ENCODE measurements at regions not wholly inside any gene's neighbourhood (a gene's known extent, or its start where the extent isn't known, plus 50 kb on each side); places are given as distances from the start of the nearest gene placed in this dataset.

- CTCF ChIA-PET: interaction anchor here (0.6 kb wide), 1 partner anchor 222 kb away, joined by 3 read pairs; no protein-coding TSS in a partner anchor
Measured at GRCh38 chr7:84394219-84394618, 199.6 kb upstream of the SEMA3A start.

DNA sequence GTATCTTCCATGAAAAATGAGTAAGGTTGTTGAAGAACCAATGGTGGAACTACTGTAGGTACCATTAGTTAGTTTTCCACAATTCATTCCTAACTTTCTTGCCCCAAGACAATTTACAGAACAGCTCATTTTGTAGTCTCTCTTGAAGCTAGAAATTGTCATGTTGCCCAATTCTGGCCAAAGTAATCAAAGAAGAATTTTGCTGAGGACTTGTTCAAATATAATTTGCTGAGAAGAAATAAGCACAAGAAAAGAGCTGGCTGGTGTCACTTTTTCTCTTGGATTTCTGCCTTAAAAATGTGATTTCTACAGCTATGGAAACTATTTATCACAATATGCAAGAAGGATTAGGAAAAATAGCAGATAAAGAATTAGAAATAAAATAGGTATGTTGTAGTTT lies 199.2 kb upstream of the SEMA3A start:
- Histone ChIP-seq H3K4me3 (ENCODE audit: low read length) (no peak overlapping the region), H3K79me2 (ENCODE audit: low read length) (no peaks in the 10 kb centered on the region), H2AFZ (ENCODE audit: low read length) (no peak overlapping the region), H3K27ac (ENCODE audit: low read length) (no peak overlapping the region), H3K9me2 (replicated peaks; ENCODE audit: low read length) (no peaks in the 10 kb centered on the region), H3F3A (ENCODE audit: low read length, unreplicated experiment) (no peaks in the 10 kb centered on the region), H3K36me3 (ENCODE audit: low read depth, low read length) (no peaks in the 10 kb centered on the region), H3K9me3 (ENCODE audit: low read length) (no peaks in the 10 kb centered on the region), H3K9ac (ENCODE audit: low read length) (no peak overlapping the region), H3K4me2 (ENCODE audit: low read length) (peak overlapping the region; percentile 46), H3K27me3 (ENCODE audit: low read length) (no peaks in the 10 kb centered on the region), H4K20me1 (ENCODE audit: low read length) (no peaks in the 10 kb centered on the region), H3K4me1 (ENCODE audit: insufficient read depth, low read length) (peaks cover 13% of the 10 kb centered on the region)
- no peak for TF ChIP-seq EZH2 (IDR thresholded peaks at IDR 0.05; ENCODE audit: low read length, unreplicated experiment)
- TF ChIP-seq, protein P1, sequence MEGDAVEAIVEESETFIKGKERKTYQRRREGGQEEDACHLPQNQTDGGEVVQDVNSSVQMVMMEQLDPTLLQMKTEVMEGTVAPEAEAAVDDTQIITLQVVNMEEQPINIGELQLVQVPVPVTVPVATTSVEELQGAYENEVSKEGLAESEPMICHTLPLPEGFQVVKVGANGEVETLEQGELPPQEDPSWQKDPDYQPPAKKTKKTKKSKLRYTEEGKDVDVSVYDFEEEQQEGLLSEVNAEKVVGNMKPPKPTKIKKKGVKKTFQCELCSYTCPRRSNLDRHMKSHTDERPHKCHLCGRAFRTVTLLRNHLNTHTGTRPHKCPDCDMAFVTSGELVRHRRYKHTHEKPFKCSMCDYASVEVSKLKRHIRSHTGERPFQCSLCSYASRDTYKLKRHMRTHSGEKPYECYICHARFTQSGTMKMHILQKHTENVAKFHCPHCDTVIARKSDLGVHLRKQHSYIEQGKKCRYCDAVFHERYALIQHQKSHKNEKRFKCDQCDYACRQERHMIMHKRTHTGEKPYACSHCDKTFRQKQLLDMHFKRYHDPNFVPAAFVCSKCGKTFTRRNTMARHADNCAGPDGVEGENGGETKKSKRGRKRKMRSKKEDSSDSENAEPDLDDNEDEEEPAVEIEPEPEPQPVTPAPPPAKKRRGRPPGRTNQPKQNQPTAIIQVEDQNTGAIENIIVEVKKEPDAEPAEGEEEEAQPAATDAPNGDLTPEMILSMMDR (conservative IDR thresholded peaks at IDR 0.05; ENCODE audit: low read depth, low read length): no peak
- intact Hi-C loops (cut with micrococcal nuclease): no loop called here
- DNase-seq (peak; percentile 49), ATAC-seq (peak; percentile 57)
- ChIA-PET POLR2A (ENCODE audit: unreplicated experiment) (interaction anchor here (0.9 kb wide), 1 partner anchor 18 kb away, joined by 5 read pairs; no protein-coding TSS in a partner anchor), CTCF (interaction anchor here (0.6 kb wide), 1 partner anchor 222 kb away, joined by 3 read pairs; no protein-coding TSS in a partner anchor)
- no TSS peak for BruUV-seq (replicated peaks)

More at GRCh38 chr7:84394219-84394618, 199.6 kb upstream of the SEMA3A start:
- Histone ChIP-seq H4K20me1 (ENCODE audit: low read length) (no peaks in the 10 kb centered on the region), H3K9me2 (replicated peaks; ENCODE audit: low read length) (no peaks in the 10 kb centered on the region), H3K4me2 (ENCODE audit: low read length) (peak overlapping the region; percentile 46), H2AFZ (ENCODE audit: low read length) (no peak overlapping the region), H3F3A (ENCODE audit: low read length, unreplicated experiment) (no peaks in the 10 kb centered on the region), H3K27me3 (ENCODE audit: low read length) (no peaks in the 10 kb centered on the region), H3K27ac (ENCODE audit: low read length) (no peak overlapping the region), H3K36me3 (ENCODE audit: low read depth, low read length) (no peaks in the 10 kb centered on the region), H3K4me1 (ENCODE audit: insufficient read depth, low read length) (peaks cover 13% of the 10 kb centered on the region), H3K4me3 (ENCODE audit: low read length) (no peak overlapping the region), H3K79me2 (ENCODE audit: low read length) (no peaks in the 10 kb centered on the region), H3K9ac (ENCODE audit: low read length) (no peak overlapping the region), H3K9me3 (ENCODE audit: low read length) (no peaks in the 10 kb centered on the region)
- intact Hi-C loops (cut with micrococcal nuclease): no loop called here
- ATAC-seq (peak; percentile 96), DNase-seq (peak; percentile 51)
- TF ChIP-seq EZH2 (IDR thresholded peaks at IDR 0.05; ENCODE audit: low read length, unreplicated experiment): no peak
- no peak for TF ChIP-seq EZH2phosphoT487 (IDR thresholded peaks at IDR 0.05; ENCODE audit: borderline replicate concordance, low read length)
- TF ChIP-seq, protein P1 (conservative IDR thresholded peaks at IDR 0.05; ENCODE audit: low read depth, low read length): no peak
- BruUV-seq (replicated peaks): no TSS peak
- POLR2A ChIA-PET (ENCODE audit: unreplicated experiment): interaction anchor here (0.7 to 0.9 kb wide), 2 partner anchors 18 to 19 kb away, joined by 5 to 7 read pairs; no protein-coding TSS in a partner anchor

GRCh38 chr7:84390845-84391244 lies 196.3 kb upstream of the SEMA3A start:
- H3K9me3 ChIP-seq (ENCODE audit: low read length): no peaks in the 10 kb centered on the region
- TF ChIP-seq, protein P1 (conservative IDR thresholded peaks at IDR 0.05; ENCODE audit: low read depth, low read length): no peak
- TF ChIP-seq EZH2 (IDR thresholded peaks at IDR 0.05; ENCODE audit: low read length, unreplicated experiment): no peak
- no peak for TF ChIP-seq EZH2phosphoT487 (IDR thresholded peaks at IDR 0.05; ENCODE audit: borderline replicate concordance, low read length)
- ChIA-PET POLR2A (ENCODE audit: unreplicated experiment) (no interaction called here), CTCF (no interaction called here)
- H3F3A ChIP-seq (ENCODE audit: low read length, unreplicated experiment): no peaks in the 10 kb centered on the region
- intact Hi-C loops (cut with micrococcal nuclease): no loop called here
- H3K79me2 ChIP-seq (ENCODE audit: low read length): no peaks in the 10 kb centered on the region
- no peak overlapping the region for H3K4me2 ChIP-seq (ENCODE audit: low read length)
- peaks cover 13% of the 10 kb centered on the region for H3K4me1 ChIP-seq (ENCODE audit: insufficient read depth, low read length)
- BruUV-seq (replicated peaks): no TSS peak
- no peaks in the 10 kb centered on the region for H3K27me3 ChIP-seq (ENCODE audit: low read length)
- no peak overlapping the region for H3K4me3 ChIP-seq (ENCODE audit: low read length)
- no peak overlapping the region for H3K9ac ChIP-seq (ENCODE audit: low read length)
- no peak overlapping the region for H2AFZ ChIP-seq (ENCODE audit: low read length)
- H3K27ac ChIP-seq (ENCODE audit: low read length): no peak overlapping the region
- no peaks in the 10 kb centered on the region for H3K36me3 ChIP-seq (ENCODE audit: low read depth, low read length)
- DNase-seq (no peak), ATAC-seq (no peak)
- no peaks in the 10 kb centered on the region for H4K20me1 ChIP-seq (ENCODE audit: low read length)
- no peaks in the 10 kb centered on the region for H3K9me2 ChIP-seq (replicated peaks; ENCODE audit: low read length)

Measured in PC-3 (cell line).